IPS-20b (cell line): ENCODE measurements at regions not wholly inside any gene's neighbourhood (a gene's known extent, or its start where the extent isn't known, plus 50 kb on each side); places are given as distances from the start of the nearest gene placed in this dataset.
"Not testable (repeated sequence)": the region's sequence is repeated elsewhere in the genome, so short reads cannot be mapped to it uniquely, and the experiment has no call there.

ENCODE experiments used
- H3K27ac ChIP-seq: one replicate; pipeline ENCODE4 v1.5.1; 2013; ENCODE audit warnings: low read length
- H3K27me3 ChIP-seq: 2 replicates; pipeline ENCODE4 v1.6.1; 2013; ENCODE audit warnings: mild to moderate bottlenecking, low read length, inconsistent platforms; ENCODE audit not compliant: insufficient read depth
- H3K36me3 ChIP-seq: 2 replicates; pipeline ENCODE4 v1.6.1; 2013; ENCODE audit warnings: low read depth, mild to moderate bottlenecking, inconsistent platforms, low read length, moderate library complexity; ENCODE audit not compliant: insufficient read depth
- H3K4me1 ChIP-seq: 2 replicates; pipeline ENCODE4 v1.6.1; 2013; ENCODE audit warnings: mild to moderate bottlenecking, control low read depth, inconsistent platforms, low read length, moderate library complexity; ENCODE audit not compliant: insufficient read depth
- H3K4me3 ChIP-seq: 2 replicates; pipeline ENCODE4 v1.5.1; 2013; ENCODE audit warnings: mild to moderate bottlenecking, low read length, inconsistent platforms
- H3K9ac ChIP-seq: 2 replicates; pipeline ENCODE4 v1.6.1; 2013; ENCODE audit warnings: low read depth, mild to moderate bottlenecking, inconsistent platforms, low read length, moderate library complexity
- H3K9me3 ChIP-seq: 2 replicates; pipeline ENCODE4 v1.6.1; 2013; ENCODE audit warnings: mild to moderate bottlenecking, low read depth, low read length, inconsistent platforms; ENCODE audit not compliant: insufficient read depth

- Histone ChIP-seq H3K27me3 (no peaks in the 10 kb centered on the region), H3K4me1 (no peaks in the 10 kb centered on the region), H3K36me3 (no peaks in the 10 kb centered on the region), H3K4me3 (no peak overlapping the region), H3K9ac (no peak overlapping the region), H3K9me3 (no peaks in the 10 kb centered on the region), H3K27ac (no peak overlapping the region)
Measured at GRCh38 chr2:4107179-4107578, 403.8 kb downstream of the DCDC2C start.

- Histone ChIP-seq H3K9ac (no peak overlapping the region), H3K27me3 (no peaks in the 10 kb centered on the region), H3K36me3 (no peaks in the 10 kb centered on the region), H3K9me3 (no peaks in the 10 kb centered on the region), H3K4me1 (no peaks in the 10 kb centered on the region), H3K27ac (no peak overlapping the region), H3K4me3 (no peak overlapping the region)
Measured at GRCh38 chr2:4110273-4110672, 406.9 kb downstream of the DCDC2C start.

- H3K4me1 ChIP-seq, H3K9me3 ChIP-seq, H3K27ac ChIP-seq, H3K36me3 ChIP-seq, H3K9ac ChIP-seq, H3K4me3 ChIP-seq, H3K27me3 ChIP-seq: not testable (repeated sequence)
Measured at GRCh38 chr2:4115435-4115834, 412.1 kb downstream of the DCDC2C start.

GRCh38 chr2:4122726-4123125, 419.4 kb downstream of the DCDC2C start:
- H3K4me3 ChIP-seq = no peak overlapping the region
- H3K9ac ChIP-seq = no peak overlapping the region
- H3K4me1 ChIP-seq = no peaks in the 10 kb centered on the region
- peaks cover 5% of the 10 kb centered on the region; the same call in 1 of the 2 replicates for H3K9me3 ChIP-seq
- no peak overlapping the region for H3K27ac ChIP-seq
- H3K36me3 ChIP-seq = no peaks in the 10 kb centered on the region
- no peaks in the 10 kb centered on the region for H3K27me3 ChIP-seq

GRCh38 chr2:4130651-4131050, 427.3 kb downstream of the DCDC2C start:
- no peaks in the 10 kb centered on the region for H3K27me3 ChIP-seq
- H3K9ac ChIP-seq = no peak overlapping the region
- H3K27ac ChIP-seq = no peak overlapping the region
- no peaks in the 10 kb centered on the region for H3K4me1 ChIP-seq
- peaks cover 28% of the 10 kb centered on the region for H3K9me3 ChIP-seq
- no peaks in the 10 kb centered on the region for H3K36me3 ChIP-seq
- H3K4me3 ChIP-seq = no peak overlapping the region

- no peaks in the 10 kb centered on the region for H3K4me1 ChIP-seq
- peaks cover 23% of the 10 kb centered on the region for H3K9me3 ChIP-seq
- no peaks in the 10 kb centered on the region for H3K27me3 ChIP-seq
- H3K9ac ChIP-seq = no peak overlapping the region
- H3K36me3 ChIP-seq = no peaks in the 10 kb centered on the region
- no peak overlapping the region for H3K4me3 ChIP-seq
- H3K27ac ChIP-seq = no peak overlapping the region
Measured at GRCh38 chr2:4134551-4135550, 431.5 kb downstream of the DCDC2C start.

- Histone ChIP-seq H3K4me1 (no peaks in the 10 kb centered on the region), H3K9me3 (peaks cover 14% of the 10 kb centered on the region), H3K4me3 (no peak overlapping the region), H3K27me3 (no peaks in the 10 kb centered on the region), H3K27ac (no peak overlapping the region), H3K9ac (no peak overlapping the region), H3K36me3 (no peaks in the 10 kb centered on the region)
Measured at GRCh38 chr2:4135765-4136164, 432.4 kb downstream of the DCDC2C start.

GRCh38 chr2:4139316-4139715, 435.9 kb downstream of the DCDC2C start:
- Histone ChIP-seq H3K9me3 (no peaks in the 10 kb centered on the region), H3K9ac (no peak overlapping the region), H3K27me3 (no peaks in the 10 kb centered on the region), H3K27ac (no peak overlapping the region), H3K4me3 (no peak overlapping the region), H3K36me3 (no peaks in the 10 kb centered on the region), H3K4me1 (no peaks in the 10 kb centered on the region)

GRCh38 chr2:4139731-4140130, 436.4 kb downstream of the DCDC2C start:
- no peaks in the 10 kb centered on the region for H3K27me3 ChIP-seq
- no peaks in the 10 kb centered on the region for H3K9me3 ChIP-seq
- H3K36me3 ChIP-seq = no peaks in the 10 kb centered on the region
- no peaks in the 10 kb centered on the region for H3K4me1 ChIP-seq
- no peak overlapping the region for H3K9ac ChIP-seq
- no peak overlapping the region for H3K27ac ChIP-seq
- no peak overlapping the region for H3K4me3 ChIP-seq

- Histone ChIP-seq H3K4me3 (no peak overlapping the region), H3K9ac (no peak overlapping the region), H3K4me1 (no peaks in the 10 kb centered on the region), H3K36me3 (no peaks in the 10 kb centered on the region), H3K9me3 (no peaks in the 10 kb centered on the region), H3K27ac (no peak overlapping the region), H3K27me3 (no peaks in the 10 kb centered on the region)
Measured at GRCh38 chr2:4140281-4140970, 437.1 kb downstream of the DCDC2C start.

GRCh38 chr2:4144731-4145130, 441.4 kb downstream of the DCDC2C start:
- no peaks in the 10 kb centered on the region for H3K4me1 ChIP-seq

GRCh38 chr2:4151521-4151920, 448.1 kb downstream of the DCDC2C start:
- no peaks in the 10 kb centered on the region for H3K4me1 ChIP-seq
- H3K36me3 ChIP-seq = no peaks in the 10 kb centered on the region
- H3K9me3 ChIP-seq = no peaks in the 10 kb centered on the region
- no peak overlapping the region for H3K9ac ChIP-seq
- no peak overlapping the region for H3K4me3 ChIP-seq
- no peak overlapping the region for H3K27ac ChIP-seq
- no peaks in the 10 kb centered on the region for H3K27me3 ChIP-seq

More at GRCh38 chr2:4144731-4145130, 441.4 kb downstream of the DCDC2C start:
- Histone ChIP-seq H3K9ac (no peak overlapping the region), H3K9me3 (no peaks in the 10 kb centered on the region), H3K27ac (no peak overlapping the region), H3K36me3 (no peaks in the 10 kb centered on the region), H3K27me3 (no peaks in the 10 kb centered on the region), H3K4me3 (no peak overlapping the region)
